B cell (primary cell): ENCODE measurements at regions not wholly inside any gene's neighbourhood (a gene's known extent, or its start where the extent isn't known, plus 50 kb on each side); places are given as distances from the start of the nearest gene placed in this dataset.

ENCODE experiments used
- ATAC-seq: fragments of 200-7000 bp; cut with Tn5 transposase; one replicate; pipeline ENCODE4 v1.10.0; 2021; ENCODE audit warnings: low read depth, mild to moderate bottlenecking, moderate number of reproducible peaks, moderate library complexity
- CTCF ChIA-PET: fragments of 350-600 bp; sonication (Branson Sonifier 250); formaldehyde crosslinking; loops from one replicate; lab custom pipeline; 2021; ENCODE audit warnings: antibody characterized with exemption, inconsistent platforms; lab: Charles Lee
- POLR2A ChIA-PET: fragments of 350-600 bp; sonication (Branson Sonifier 250); formaldehyde crosslinking; loops from one replicate; lab custom pipeline; 2021; ENCODE audit warnings: antibody characterized with exemption; lab: Charles Lee
- DNase-seq: peaks from one replicate; pipeline ENCODE4 v3.0.0; 2013
- H2AFZ ChIP-seq: 2 replicates; pipeline ENCODE4 v1.6.1; 2012; ENCODE audit warnings: mild to moderate bottlenecking, low read depth, low read length; ENCODE audit not compliant: insufficient read depth, poor library complexity, severe bottlenecking
- H3K27ac ChIP-seq, 2 donors: 1 replicate in 1 of 2; 2 replicates in 1 of 2; pipeline ENCODE4 v1.5.1; 2012 to 2013; ENCODE audit warnings: low read length in 2 of 2, mild to moderate bottlenecking in 2 of 2, moderate library complexity in 1 of 2
- H3K27me3 ChIP-seq, 4 experiments: fragments of 200-600 bp in 1 of 4; sonication (generic) in 1 of 4; replicated peaks in 1 of 4; 1 replicate in 2 of 4; 2 replicates in 2 of 4; pipeline versions ENCODE4 v1.6.1 to v1.7.0; 2013 to 2016; ENCODE audit warnings: low read length in 3 of 4, mild to moderate bottlenecking in 2 of 4, mixed read lengths in 1 of 4, moderate library complexity in 1 of 4; ENCODE audit not compliant: insufficient read depth in 4 of 4, control insufficient read depth in 3 of 4; ENCODE audit errors: control extremely low read depth in 1 of 4
- H3K36me3 ChIP-seq, 2 experiments: replicated peaks in 1 of 2; 1 replicate in 1 of 2; 2 replicates in 1 of 2; pipeline versions ENCODE4 v1.6.1 to v1.7.1; 2013; ENCODE audit warnings: low read length in 1 of 2; ENCODE audit not compliant: insufficient read depth in 2 of 2, control insufficient read depth in 1 of 2; ENCODE audit errors: control extremely low read depth in 1 of 2, extremely low read depth in 1 of 2
- H3K4me1 ChIP-seq, 2 donors: fragments of 200-600 bp in 1 of 2; sonication (generic) in 1 of 2; 1 replicate in 1 of 2; 2 replicates in 1 of 2; pipeline versions ENCODE4 v1.5.1 to v1.6.1; 2013 to 2017; ENCODE audit warnings: low read length in 2 of 2; ENCODE audit not compliant: control insufficient read depth in 2 of 2, insufficient read depth in 2 of 2
- H3K4me2 ChIP-seq: replicated peaks from 2 replicates; pipeline ENCODE3; 2012; ENCODE audit warnings: mild to moderate bottlenecking, low read depth, low read length; ENCODE audit not compliant: poor library complexity, severe bottlenecking
- H3K4me3 ChIP-seq, 5 experiments: fragments of 200-600 bp in 1 of 5; sonication (generic) in 1 of 5; 1 replicate in 3 of 5; 2 replicates in 2 of 5; pipeline versions ENCODE4 v1.5.1 to v1.7.0; 2011 to 2016; ENCODE audit warnings: low read length in 4 of 5, mild to moderate bottlenecking in 4 of 5, low read depth in 2 of 5, control low read depth in 1 of 5, moderate library complexity in 1 of 5; ENCODE audit not compliant: insufficient read depth in 1 of 5; ENCODE audit errors: control extremely low read depth in 1 of 5, extremely low read depth in 1 of 5
- H3K79me2 ChIP-seq: fragments of 200-600 bp; sonication (generic); one replicate; pipeline ENCODE4 v1.6.0; 2016; ENCODE audit warnings: low read length; ENCODE audit not compliant: control insufficient read depth, insufficient read depth
- H3K9ac ChIP-seq: fragments of 200-600 bp; sonication (generic); 2 replicates; pipeline ENCODE4 v1.6.1; 2017; ENCODE audit warnings: mild to moderate bottlenecking, low read length, moderate library complexity
- H3K9me3 ChIP-seq, 3 donors: one replicate each; pipeline versions ENCODE4 v1.6.1 to v1.7.1; 2013; ENCODE audit warnings: low read length in 2 of 3; ENCODE audit not compliant: control insufficient read depth in 2 of 3, insufficient read depth in 1 of 3; ENCODE audit errors: control extremely low read depth in 1 of 3
- H4K20me1 ChIP-seq: 2 replicates; pipeline ENCODE4 v1.6.0; 2012; ENCODE audit warnings: mild to moderate bottlenecking, low read length; ENCODE audit not compliant: insufficient read depth, control insufficient read depth, poor library complexity, severe bottlenecking
- H3K27ac Mint-ChIP-seq: one replicate; pipeline ENCODE4 v1.8.0; 2021; ENCODE audit warnings: mixed read lengths
- H3K27me3 Mint-ChIP-seq: one replicate; pipeline ENCODE4 v1.8.0; 2021; ENCODE audit warnings: mixed read lengths
- H3K4me1 Mint-ChIP-seq: one replicate; pipeline ENCODE4 v1.8.0; 2021; ENCODE audit warnings: mixed read lengths
- H3K4me3 Mint-ChIP-seq: one replicate; pipeline ENCODE4 v1.8.0; 2021; ENCODE audit warnings: mixed read lengths
- H3K9me3 Mint-ChIP-seq: one replicate; pipeline ENCODE4 v1.8.0; 2022; ENCODE audit warnings: mixed read lengths; ENCODE audit not compliant: insufficient read depth
- CTCF ChIP-seq: fragments of 200-600 bp; IDR thresholded peaks from one replicate; pipeline ENCODE4 v1.8.0; 2022; ENCODE audit warnings: antibody characterized with exemption, mild to moderate bottlenecking
- EZH2 ChIP-seq: IDR thresholded peaks from 2 replicates; pipeline ENCODE4 v1.6.1; 2012; ENCODE audit warnings: borderline replicate concordance, low read depth, mild to moderate bottlenecking, moderate library complexity, low read length; ENCODE audit not compliant: insufficient read depth, poor library complexity, severe bottlenecking
- WGBS: methylation state at CpG from one replicate; pipeline ENCODE4 v1.1.5; 2013; ENCODE audit warnings: missing lambda C conversion rate; ENCODE audit not compliant: insufficient coverage; 5-methylcytosine and 5-hydroxymethylcytosine counted together
- intact Hi-C: fragments of 100-400 bp; cut with micrococcal nuclease; formaldehyde crosslinking; loops from one replicate; pipeline ENCODE4 v1.10.0; 2022

GRCh38 chr6:108734271-108734922 lies 113.8 kb upstream of the ARMC2 start:
- H3K27ac Mint-ChIP-seq: no peak overlapping the region
- Histone ChIP-seq H3K27ac (no peak overlapping the region), H3K9ac (no peak overlapping the region), H3K4me1 (peaks cover 0 to 4% of the 10 kb centered on the region in 2 donors), H3K9me3 (no peaks in the 10 kb centered on the region), H2AFZ (no peak overlapping the region), H3K79me2 (no peaks in the 10 kb centered on the region), H3K36me3 (no peaks in the 10 kb centered on the region), H3K4me3 (no peak overlapping the region), H3K4me2 (no peak overlapping the region), H4K20me1 (no peaks in the 10 kb centered on the region), H3K27me3 (no peaks in the 10 kb centered on the region)
- TF ChIP-seq EZH2 (no peak), CTCF (no peak)
- no peak overlapping the region for H3K4me3 Mint-ChIP-seq
- peaks cover 13% of the 10 kb centered on the region for H3K27me3 Mint-ChIP-seq
- intact Hi-C loops: no loop called here
- ATAC-seq: no peak
- CTCF ChIA-PET: no interaction called here
- H3K9me3 Mint-ChIP-seq: no peaks in the 10 kb centered on the region
- peaks cover 4% of the 10 kb centered on the region for H3K4me1 Mint-ChIP-seq
- POLR2A ChIA-PET: no interaction called here
- no peak for DNase-seq
- 96% methylated on average over 5 of the region's 8 CpGs for WGBS

GRCh38 chr6:108735310-108736001 lies 112.8 kb upstream of the ARMC2 start:
- Mint-ChIP-seq H3K27ac (no peak overlapping the region), H3K27me3 (peaks cover 18% of the 10 kb centered on the region), H3K4me3 (no peak overlapping the region), H3K4me1 (peaks cover 4% of the 10 kb centered on the region), H3K9me3 (no peaks in the 10 kb centered on the region)
- Histone ChIP-seq H3K4me3 (no peak overlapping the region), H3K9me3 (no peaks in the 10 kb centered on the region), H3K4me1 (peaks cover 0 to 4% of the 10 kb centered on the region in 2 donors), H4K20me1 (no peaks in the 10 kb centered on the region), H3K4me2 (no peak overlapping the region), H2AFZ (no peak overlapping the region), H3K36me3 (no peaks in the 10 kb centered on the region), H3K79me2 (no peaks in the 10 kb centered on the region), H3K9ac (no peak overlapping the region), H3K27ac (no peak overlapping the region), H3K27me3 (no peaks in the 10 kb centered on the region)
- intact Hi-C loops: no loop called here
- CTCF ChIA-PET: no interaction called here
- WGBS: 90% methylated on average over 2 of the region's 2 CpGs
- POLR2A ChIA-PET: no interaction called here
- no peak for DNase-seq
- ATAC-seq: no peak
- no peak for TF ChIP-seq CTCF
- TF ChIP-seq EZH2: no peak
